HuH-7 (cell line): ENCODE measurements at regions not wholly inside any gene's neighbourhood (a gene's known extent, or its start where the extent isn't known, plus 50 kb on each side); places are given as distances from the start of the nearest gene placed in this dataset.

Experiments
- DNase-seq: peaks from one replicate; pipeline ENCODE4 v3.0.0; 2011; ENCODE audit warnings: low spot score

- DNase-seq = no peak
These were observed 54.9 kb upstream of the RUNX3 start for GRCh38 chr1:24984800-24985522.

GRCh38 chr1:24984300-24984699, 54.2 kb upstream of the RUNX3 start:
- DNase-seq = no peak

- DNase-seq = no peak
These were observed 53.1 kb upstream of the RUNX3 start for GRCh38 chr1:24983006-24983680.

- no peak for DNase-seq
These were observed 51.5 kb upstream of the RUNX3 start for GRCh38 chr1:24981631-24982005.

- no peak for DNase-seq
These were observed 51.0 kb upstream of the RUNX3 start for GRCh38 chr1:24980836-24981630.
